H54 (cell line): ENCODE measurements at regions not wholly inside any gene's neighbourhood (a gene's known extent, or its start where the extent isn't known, plus 50 kb on each side); places are given as distances from the start of the nearest gene placed in this dataset.

ENCODE experiments used
- DNase-seq: peaks from one replicate; pipeline ENCODE4 v3.0.0; 2011; ENCODE audit warnings: low spot score, mixed read lengths; ENCODE audit not compliant: insufficient read length
- FAIRE-seq: peaks from 3 replicates; lab custom pipeline; 2011; peaks lifted over from hg19 to GRCh38; lab: Jason Lieb, UNC
- POLR2A ChIP-seq: IDR thresholded peaks from 2 replicates; pipeline ENCODE4 v1.6.1; 2011; ENCODE audit warnings: low read depth, mild to moderate bottlenecking, low read length

DNA sequence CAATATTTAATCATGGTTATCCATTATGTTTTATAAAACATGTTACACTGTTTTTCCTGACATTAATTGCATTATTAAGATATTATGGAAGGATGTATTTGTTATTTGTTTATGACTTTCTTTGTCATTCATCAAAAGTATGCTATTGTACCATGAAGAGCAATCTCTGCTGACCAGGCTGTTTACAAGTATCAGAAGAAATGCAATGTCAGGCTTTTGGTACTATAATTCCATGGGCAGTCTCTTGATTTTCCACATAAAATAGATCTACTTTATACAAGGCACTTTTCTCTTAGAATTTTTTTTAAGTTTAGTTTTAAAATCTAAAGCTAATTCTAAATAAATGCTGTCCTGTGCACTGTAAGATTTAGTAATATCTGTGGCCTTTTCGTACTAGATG is 196.6 kb downstream of the COX7C start:
- DNase-seq (no peak), FAIRE-seq (no peak)
- TF ChIP-seq POLR2A = no peak

DNA sequence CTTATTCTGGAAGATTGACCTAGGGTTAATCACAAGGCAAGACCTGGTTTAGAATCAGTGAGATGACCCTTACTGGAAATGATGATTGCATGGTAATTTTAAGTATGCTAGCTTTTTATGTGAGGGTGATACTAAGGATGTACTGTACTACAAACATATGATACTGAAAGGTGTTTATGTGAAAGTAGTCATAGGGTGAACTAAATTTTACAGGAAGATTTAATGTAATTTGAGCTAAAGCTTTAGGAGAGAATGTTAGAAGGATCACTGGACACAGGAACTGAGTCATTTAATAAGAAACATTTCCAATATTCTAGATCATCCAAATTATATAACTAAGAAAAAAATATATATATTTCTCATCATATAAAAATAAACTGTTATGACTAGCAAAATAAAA is 197.2 kb downstream of the COX7C start:
- no peak for FAIRE-seq
- no peak for DNase-seq
- no peak for TF ChIP-seq POLR2A

DNA sequence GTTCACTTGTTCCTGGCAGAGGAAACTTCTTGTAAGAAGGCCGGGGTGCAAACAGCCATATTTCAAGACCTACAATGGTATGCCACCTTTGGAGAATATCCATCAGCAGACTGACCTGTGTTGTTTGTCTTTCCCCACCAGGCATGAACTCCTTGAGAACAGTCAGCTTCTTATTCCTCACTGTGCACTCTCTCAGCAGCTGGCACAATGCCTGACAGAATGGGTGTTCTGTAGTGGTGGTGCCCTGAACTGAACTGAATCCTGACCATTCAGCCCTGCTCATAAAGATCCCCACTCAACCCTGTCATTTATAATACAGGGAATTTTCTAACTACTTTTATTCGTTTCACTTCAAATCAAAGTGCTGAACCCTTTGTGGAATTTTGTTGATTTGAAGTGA is 206.9 kb downstream of the COX7C start:
- FAIRE-seq = no peak
- no peak for DNase-seq
- no peak for TF ChIP-seq POLR2A

DNA sequence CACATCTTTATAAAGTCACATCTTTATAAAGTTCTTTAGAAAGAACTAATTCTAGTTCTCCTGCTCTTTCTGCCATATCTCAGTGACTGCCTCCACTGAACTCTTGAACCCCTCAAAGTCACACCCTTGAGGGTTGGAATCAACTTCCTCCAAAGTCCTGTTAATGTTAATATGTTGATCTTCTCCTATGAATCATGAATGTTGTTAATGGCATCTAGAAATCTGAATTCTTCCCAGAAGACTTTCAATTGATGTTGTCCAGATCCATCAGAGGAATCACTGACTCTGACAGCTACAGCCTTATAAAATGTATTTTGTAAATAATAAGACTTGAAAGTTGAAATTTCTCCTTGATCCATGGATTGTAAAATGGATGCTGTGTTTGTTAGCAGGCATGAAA is 213.4 kb downstream of the COX7C start:
- FAIRE-seq = no peak
- DNase-seq = no peak
- no peak for TF ChIP-seq POLR2A

DNA sequence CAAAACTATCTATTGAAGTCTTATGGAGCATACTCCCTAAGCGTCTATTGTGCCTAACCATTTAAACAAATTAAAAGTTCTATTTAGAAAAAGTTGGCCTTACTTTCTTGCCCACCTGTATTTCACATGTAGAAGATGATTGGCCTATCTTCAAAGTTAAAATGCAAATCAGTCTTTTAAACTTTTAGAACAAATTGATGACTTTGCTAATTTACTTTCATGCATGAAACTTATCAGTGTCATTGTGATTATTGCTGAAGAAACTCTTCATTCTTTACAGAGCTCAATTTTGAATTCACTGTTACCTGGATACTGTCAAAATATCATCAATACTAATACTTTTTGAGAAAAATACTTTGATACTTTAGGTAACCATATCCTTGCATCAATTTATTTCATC is 216.1 kb downstream of the COX7C start:
- no peak for TF ChIP-seq POLR2A
- DNase-seq (no peak), FAIRE-seq (no peak)

DNA sequence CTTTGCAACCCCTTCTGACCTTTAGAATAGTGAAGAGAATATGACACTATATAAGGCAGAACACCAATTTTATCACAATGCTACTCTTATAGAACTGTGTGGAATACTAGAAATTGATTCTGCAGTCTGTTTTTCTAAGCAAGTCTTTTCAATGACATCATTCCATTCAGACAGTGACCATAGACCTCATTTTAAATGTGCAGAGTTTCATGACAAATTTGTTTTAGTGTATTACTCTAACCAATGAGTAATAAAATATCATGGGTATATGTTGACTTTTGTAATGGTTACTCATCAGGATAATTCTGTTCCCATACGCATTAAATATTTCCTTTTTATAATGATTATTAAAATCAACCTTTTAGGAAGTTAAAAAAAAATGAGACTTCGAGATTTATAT is 219.9 kb downstream of the COX7C start:
- DNase-seq (no peak), FAIRE-seq (no peak)
- no peak for TF ChIP-seq POLR2A

DNA sequence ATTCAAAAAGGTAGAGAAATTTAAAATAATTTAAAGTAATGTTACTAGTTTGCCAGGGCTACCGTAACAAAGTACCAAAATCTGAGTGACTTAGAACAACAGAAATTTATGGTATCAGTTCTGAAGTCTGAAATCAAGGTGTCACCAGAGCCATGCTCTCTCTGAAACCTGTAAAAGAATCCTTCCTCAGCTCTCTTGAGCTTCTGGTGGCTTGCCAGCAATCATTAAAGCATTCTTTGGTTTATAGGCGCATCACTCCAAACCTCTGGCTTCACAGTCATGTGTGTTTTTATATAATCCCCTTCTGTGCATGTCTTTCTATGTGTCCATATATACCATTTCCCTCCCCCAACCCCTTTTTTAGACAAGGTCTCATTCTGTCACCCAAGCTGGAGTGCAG is 220.3 kb downstream of the COX7C start:
- DNase-seq = no peak
- FAIRE-seq = no peak
- no peak for TF ChIP-seq POLR2A

DNA sequence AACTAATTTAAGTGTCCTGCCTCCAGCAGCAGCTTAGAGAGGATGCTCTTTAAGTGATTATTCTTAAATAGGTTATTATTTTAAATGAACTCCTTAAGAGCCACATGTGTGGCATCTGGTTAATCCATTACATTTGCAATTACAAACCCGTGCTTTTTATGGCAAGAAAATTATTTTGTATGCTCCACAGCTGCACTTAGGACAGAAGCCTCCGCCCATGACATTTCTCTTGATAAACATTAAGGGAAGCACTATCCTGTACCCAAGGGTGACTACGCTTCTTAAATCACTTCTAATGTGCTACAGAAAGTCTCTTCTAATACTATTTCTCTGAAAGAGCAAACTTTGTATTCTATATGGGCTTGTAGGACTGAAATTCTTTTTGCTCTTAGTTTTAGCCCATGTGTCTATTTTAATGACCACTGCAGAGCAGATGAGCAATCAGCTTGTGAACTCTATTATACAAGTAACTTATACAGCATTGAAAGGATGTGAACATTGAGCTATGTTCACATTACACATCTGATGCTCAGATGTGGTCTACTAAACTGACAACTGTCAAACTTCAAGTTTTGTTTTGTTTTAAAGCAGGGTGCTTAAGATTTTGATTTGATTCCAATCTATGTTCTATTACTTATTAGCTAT is 223.4 kb downstream of the COX7C start:
- DNase-seq = no peak
- FAIRE-seq = no peak
- no peak for TF ChIP-seq POLR2A

DNA sequence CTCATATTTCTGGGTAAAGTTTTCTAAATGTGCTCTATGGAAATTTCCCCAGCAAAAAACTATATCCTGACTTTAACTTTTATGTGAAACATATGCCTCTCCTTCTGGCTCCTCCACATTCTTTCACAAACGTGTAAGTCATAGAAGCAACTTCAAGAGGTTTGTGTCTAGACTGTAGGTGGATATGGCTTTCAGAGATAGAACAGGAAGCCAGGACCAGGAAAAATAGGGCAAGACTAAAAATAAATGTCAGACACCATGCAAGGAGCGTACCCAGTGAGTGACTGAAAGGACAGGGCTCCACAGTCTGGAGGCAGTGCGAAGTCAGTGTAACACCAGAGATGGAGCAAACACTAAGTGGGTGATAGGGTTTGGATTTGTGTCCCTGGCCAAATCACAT is 240.7 kb downstream of the COX7C start:
- DNase-seq (no peak), FAIRE-seq (no peak)
- TF ChIP-seq POLR2A = no peak

DNA sequence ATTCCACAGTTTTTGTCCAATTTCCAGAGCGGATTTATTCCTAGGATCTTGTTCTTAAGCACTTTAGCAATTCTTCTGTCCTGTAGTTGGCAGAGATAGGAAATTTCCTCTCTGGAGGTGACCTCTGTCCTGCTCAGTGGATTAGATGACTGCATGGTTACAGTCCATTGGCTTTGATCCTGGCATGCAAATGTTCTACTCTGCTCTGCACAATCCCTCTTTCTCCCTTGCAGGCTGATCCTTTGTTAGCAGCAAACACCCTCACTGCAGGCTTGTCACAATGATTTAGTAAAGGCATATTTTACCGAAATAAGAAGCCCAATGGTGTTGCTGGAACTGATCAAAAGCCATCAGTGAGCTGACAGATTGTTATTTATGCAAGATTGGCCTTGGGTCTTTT is 243.8 kb downstream of the COX7C start:
- DNase-seq = no peak
- no peak for TF ChIP-seq POLR2A
- no peak for FAIRE-seq

DNA sequence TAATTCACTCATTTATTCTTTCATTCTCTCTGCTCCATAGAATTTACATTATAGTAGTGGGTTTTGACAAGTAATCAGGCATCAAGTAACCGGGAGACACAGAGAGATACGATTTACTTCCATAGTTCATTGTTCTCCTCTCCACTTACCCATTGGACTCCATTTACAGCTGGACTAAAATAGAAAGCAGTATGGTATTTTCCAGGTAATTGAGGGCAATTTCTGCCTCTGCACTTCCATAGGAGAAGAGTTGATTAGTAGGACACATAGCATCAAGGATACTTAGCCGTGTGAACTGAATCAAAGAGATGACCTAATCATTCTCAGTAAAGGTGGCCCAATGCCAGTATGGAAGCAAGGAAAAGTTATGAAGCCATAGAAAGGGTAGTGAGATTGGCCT is 244.4 kb downstream of the COX7C start:
- no peak for TF ChIP-seq POLR2A
- DNase-seq = no peak
- no peak for FAIRE-seq

DNA sequence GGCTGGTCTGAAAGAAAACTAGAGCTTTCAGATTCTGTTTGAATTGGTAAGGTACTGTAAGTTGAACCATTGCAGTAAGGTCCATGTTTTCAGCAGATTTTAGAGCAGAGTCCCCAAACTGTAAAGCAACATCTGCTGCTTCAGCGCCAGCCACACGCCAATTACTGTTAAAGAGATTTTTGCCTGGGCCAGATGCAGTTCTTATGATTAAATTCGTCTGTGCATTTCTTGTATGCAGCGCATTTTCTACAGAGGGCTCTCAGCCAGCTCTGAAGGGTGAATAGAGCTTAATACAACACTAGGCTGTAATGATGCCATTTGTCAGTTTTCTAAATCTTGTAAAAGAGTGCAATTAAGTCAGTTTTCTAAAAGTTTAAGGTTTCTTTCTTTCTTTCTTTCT is 246.3 kb downstream of the COX7C start:
- DNase-seq = no peak
- TF ChIP-seq POLR2A = no peak
- no peak for FAIRE-seq

DNA sequence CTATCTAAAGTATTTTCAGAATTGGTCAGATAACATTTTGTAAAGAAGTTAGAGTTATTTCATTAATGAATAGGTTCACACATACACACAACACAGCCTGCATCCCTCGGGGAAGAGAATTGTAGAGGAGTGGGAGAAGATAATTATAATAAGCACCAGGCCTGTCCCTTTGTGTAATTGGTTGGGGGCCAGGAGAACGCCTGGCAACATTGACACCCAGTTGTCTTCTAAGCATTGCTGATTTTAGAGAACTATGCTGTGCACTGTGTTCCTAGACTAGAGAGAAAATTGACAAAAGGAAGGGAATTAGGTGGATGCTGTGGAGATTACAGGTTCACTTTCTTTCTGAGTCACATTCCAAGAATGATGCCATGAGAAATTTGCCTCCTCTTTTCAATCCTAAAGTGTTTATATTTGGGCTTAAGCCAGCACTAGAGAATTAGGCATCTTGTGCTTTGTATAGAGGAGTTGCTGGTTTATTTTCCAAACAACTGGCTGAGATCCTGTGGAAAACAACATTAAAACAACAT is 247.6 kb downstream of the COX7C start:
- TF ChIP-seq POLR2A = no peak
- DNase-seq (no peak), FAIRE-seq (no peak)

DNA sequence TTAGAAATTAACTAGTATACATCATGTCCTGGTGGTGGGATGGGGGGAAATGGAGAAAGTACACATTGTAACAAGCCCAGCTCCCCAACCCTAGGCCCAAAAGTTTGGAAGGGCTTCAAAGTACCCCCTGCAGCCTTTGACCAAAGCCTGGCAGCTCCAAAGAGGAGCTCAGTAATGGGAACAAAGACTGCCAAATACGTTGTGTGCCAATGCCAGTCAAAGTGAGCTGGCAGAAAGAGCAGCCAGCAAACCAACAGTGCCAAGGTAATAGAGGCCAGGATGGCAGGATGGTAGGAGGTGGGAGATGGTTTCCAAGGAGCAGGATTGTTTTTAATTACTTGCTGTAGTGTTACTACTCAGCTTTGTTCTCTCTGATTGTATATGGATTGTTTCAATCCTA is 248.3 kb downstream of the COX7C start:
- FAIRE-seq = no peak

DNA sequence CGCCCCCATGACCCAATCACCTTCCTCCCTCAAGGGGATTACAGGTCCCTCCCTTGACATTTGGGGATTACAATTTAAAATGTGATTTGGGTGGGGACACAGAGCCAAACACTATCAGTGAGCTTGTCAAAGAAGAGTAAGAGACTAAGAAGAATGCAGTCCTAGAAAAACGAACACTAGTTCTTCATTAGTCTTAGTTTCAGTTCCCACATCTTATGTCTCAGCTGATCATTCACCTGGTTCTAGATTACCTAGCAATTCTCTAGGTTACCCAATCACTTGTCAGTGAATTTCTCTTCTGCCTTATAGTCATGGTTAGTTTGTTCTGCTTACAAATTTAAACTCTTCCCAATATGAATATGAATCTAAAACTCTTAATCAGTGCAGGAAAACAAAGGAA is 251.5 kb downstream of the COX7C start:
- DNase-seq (no peak), FAIRE-seq (no peak)
- no peak for TF ChIP-seq POLR2A

More for the DNA sequence above, 248.3 kb downstream of the COX7C start:
- TF ChIP-seq POLR2A = no peak
- DNase-seq = no peak
